ENCODE measurements at regions not wholly inside any gene's neighbourhood (a gene's known extent, or its start where the extent isn't known, plus 50 kb on each side); places are given as distances from the start of the nearest gene placed in this dataset.

- TF ChIP-seq POLR2A (IDR thresholded peaks at IDR 0.05) = no peak
- TF ChIP-seq, protein P1, sequence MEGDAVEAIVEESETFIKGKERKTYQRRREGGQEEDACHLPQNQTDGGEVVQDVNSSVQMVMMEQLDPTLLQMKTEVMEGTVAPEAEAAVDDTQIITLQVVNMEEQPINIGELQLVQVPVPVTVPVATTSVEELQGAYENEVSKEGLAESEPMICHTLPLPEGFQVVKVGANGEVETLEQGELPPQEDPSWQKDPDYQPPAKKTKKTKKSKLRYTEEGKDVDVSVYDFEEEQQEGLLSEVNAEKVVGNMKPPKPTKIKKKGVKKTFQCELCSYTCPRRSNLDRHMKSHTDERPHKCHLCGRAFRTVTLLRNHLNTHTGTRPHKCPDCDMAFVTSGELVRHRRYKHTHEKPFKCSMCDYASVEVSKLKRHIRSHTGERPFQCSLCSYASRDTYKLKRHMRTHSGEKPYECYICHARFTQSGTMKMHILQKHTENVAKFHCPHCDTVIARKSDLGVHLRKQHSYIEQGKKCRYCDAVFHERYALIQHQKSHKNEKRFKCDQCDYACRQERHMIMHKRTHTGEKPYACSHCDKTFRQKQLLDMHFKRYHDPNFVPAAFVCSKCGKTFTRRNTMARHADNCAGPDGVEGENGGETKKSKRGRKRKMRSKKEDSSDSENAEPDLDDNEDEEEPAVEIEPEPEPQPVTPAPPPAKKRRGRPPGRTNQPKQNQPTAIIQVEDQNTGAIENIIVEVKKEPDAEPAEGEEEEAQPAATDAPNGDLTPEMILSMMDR (IDR thresholded peaks at IDR 0.05) = no peak
Observed at GRCh38 chr21:41073558-41073957, 94.4 kb upstream of the BACE2 start.
